HCT116 (cell line): ENCODE measurements at regions not wholly inside any gene's neighbourhood (a gene's known extent, or its start where the extent isn't known, plus 50 kb on each side); places are given as distances from the start of the nearest gene placed in this dataset.
A peak's percentile ranks its signal among the peaks of the same experiment; 100 is the strongest.

Experiments
- ATAC-seq: fragments of 200-7000 bp; cut with Tn5 transposase; 2 replicates; pipeline ENCODE4 v1.9.1; 2020; ENCODE audit warnings: mild to moderate bottlenecking, moderate library complexity
- BruUV-seq: library from RNA; stranded (reverse); fragments of 400-500 nt; replicated peaks from 2 replicates; lab custom pipeline; 2021; lab: Mats Ljungman, UMichigan
- CTCF ChIA-PET: fragments of 300-600 bp; sonication (Branson Sonifier 250); formaldehyde crosslinking; loops from one replicate; lab custom pipeline; 2021; ENCODE audit warnings: antibody characterized with exemption; lab: Charles Lee
- POLR2A ChIA-PET: fragments of 300-600, 350-600 bp; sonication (Branson Sonifier 250); formaldehyde crosslinking; loops from one replicate; lab custom pipeline; 2021; ENCODE audit warnings: antibody characterized with exemption; lab: Charles Lee
- RAD21 ChIA-PET, 2 experiments: fragments of 300-600 bp; sonication (Branson Sonifier 250); formaldehyde crosslinking; loops; one replicate each; lab custom pipeline; 2023; ENCODE audit warnings: low total read pairs in 2 of 2; ENCODE audit not compliant: uncharacterized antibody in 2 of 2, unreplicated experiment in 2 of 2, low non-redundant PET in 1 of 2; lab: Charles Lee
- DNase-seq: peaks from one replicate; pipeline ENCODE4 v3.0.0-alpha.2; 2010; ENCODE audit warnings: low read depth, low spot score
- H2AFZ ChIP-seq: fragments of 200-600 bp; shearing (Covaris generic), sonication (generic); 2 replicates; pipeline ENCODE4 v1.6.1; 2017; ENCODE audit warnings: low read depth, mixed run types, mixed read lengths, antibody characterized with exemption, low read length; ENCODE audit not compliant: poor library complexity, severe bottlenecking
- H3K27ac ChIP-seq: 2 replicates; pipeline ENCODE4 v1.5.1; 2012; ENCODE audit warnings: low read depth, low read length
- H3K27me3 ChIP-seq: fragments of 200-600 bp; sonication (generic); 2 replicates; pipeline ENCODE4 v1.6.1; 2016; ENCODE audit warnings: mixed run types, low read length, mixed read lengths; ENCODE audit not compliant: insufficient read depth
- H3K36me3 ChIP-seq, 2 experiments: fragments of 200-500 bp in 1 of 2; fragments of 200-600 bp in 1 of 2; sonication (Bioruptor generic) in 1 of 2; sonication (generic) in 1 of 2; 2 replicates each; pipeline versions ENCODE4 v1.5.1 to v1.6.1; 2014 to 2016; ENCODE audit warnings: low read length in 2 of 2, inconsistent platforms in 1 of 2, mixed read lengths in 1 of 2, mixed run types in 1 of 2; ENCODE audit not compliant: insufficient read depth in 2 of 2, control insufficient read depth in 1 of 2
- H3K4me1 ChIP-seq, 2 experiments: fragments of 200-600 bp in 1 of 2; sonication (generic) in 1 of 2; 2 replicates each; pipeline versions ENCODE4 v1.5.1 to v1.6.1; 2012 to 2017; ENCODE audit warnings: low read length in 2 of 2, inconsistent platforms in 1 of 2, mild to moderate bottlenecking in 1 of 2, mixed read lengths in 1 of 2, mixed run types in 1 of 2, moderate library complexity in 1 of 2; ENCODE audit not compliant: insufficient read depth in 2 of 2, control insufficient read depth in 1 of 2
- H3K4me2 ChIP-seq: fragments of 200-600 bp; sonication (generic); 2 replicates; pipeline ENCODE4 v1.6.1; 2017; ENCODE audit warnings: mixed run types, low read length, mixed read lengths
- H3K4me3 ChIP-seq, 2 experiments: fragments of 200-600 bp in 1 of 2; sonication (generic) in 1 of 2; replicated peaks in 1 of 2; 2 replicates each; pipeline ENCODE4 v1.5.1; 2011 to 2016; ENCODE audit warnings: low read length in 2 of 2, control low read depth in 1 of 2, low read depth in 1 of 2, mild to moderate bottlenecking in 1 of 2, mixed read lengths in 1 of 2, mixed run types in 1 of 2
- H3K79me2 ChIP-seq: fragments of 200-600 bp; sonication (generic); 2 replicates; pipeline ENCODE4 v1.6.1; 2017; ENCODE audit warnings: mild to moderate bottlenecking, mixed run types, low read length, moderate library complexity, mixed read lengths; ENCODE audit not compliant: insufficient read depth
- H3K9ac ChIP-seq: fragments of 200-600 bp; sonication (generic); 2 replicates; pipeline ENCODE4 v1.6.1; 2016; ENCODE audit warnings: low read length, mixed read lengths
- H3K9me2 ChIP-seq: fragments of 200-600 bp; sonication (generic), shearing (Covaris generic); 2 replicates; pipeline ENCODE4 v1.6.1; 2017; ENCODE audit warnings: mixed run types, mild to moderate bottlenecking, moderate library complexity; ENCODE audit not compliant: insufficient read depth
- H3K9me3 ChIP-seq, 2 experiments: fragments of 200-500 bp in 1 of 2; fragments of 200-600 bp in 1 of 2; sonication (Bioruptor generic) in 1 of 2; sonication (generic) in 1 of 2; 2 replicates each; pipeline ENCODE4 v1.6.1; 2014 to 2017; ENCODE audit warnings: low read length in 2 of 2, mixed read lengths in 2 of 2, inconsistent platforms in 1 of 2, low read depth in 1 of 2, mild to moderate bottlenecking in 1 of 2, mixed run types in 1 of 2, moderate library complexity in 1 of 2; ENCODE audit not compliant: control insufficient read depth in 1 of 2, insufficient read depth in 1 of 2
- H4K20me1 ChIP-seq: fragments of 200-600 bp; sonication (generic), shearing (Covaris generic); 2 replicates; pipeline ENCODE4 v1.6.1; 2017; ENCODE audit warnings: mixed run types, mild to moderate bottlenecking, moderate library complexity; ENCODE audit not compliant: insufficient read depth
- ATF3 ChIP-seq: IDR thresholded peaks from 2 replicates; pipeline ENCODE4 v1.6.1; 2012
- CBX3 ChIP-seq: IDR thresholded peaks from 2 replicates; pipeline ENCODE4 v1.6.1; 2012; ENCODE audit warnings: low read depth
- CEBPB ChIP-seq: IDR thresholded peaks from 2 replicates; pipeline ENCODE4 v1.6.1; 2012; ENCODE audit warnings: low read depth
- CTCF ChIP-seq, 3 experiments: fragments of 200-600 bp in 1 of 3; sonication (generic) in 1 of 3; IDR thresholded peaks in 2 of 3; conservative IDR thresholded peaks in 1 of 3; 2 replicates each; pipeline ENCODE4 v1.5.1; 2012 to 2017; ENCODE audit warnings: low read depth in 2 of 3, low read length in 2 of 3, antibody characterized with exemption in 1 of 3, borderline replicate concordance in 1 of 3, control low read depth in 1 of 3, mild to moderate bottlenecking in 1 of 3, mixed read lengths in 1 of 3, mixed run types in 1 of 3, moderate library complexity in 1 of 3; ENCODE audit not compliant: insufficient read depth in 1 of 3
- EGR1 ChIP-seq: IDR thresholded peaks from 2 replicates; pipeline ENCODE4 v1.6.1; 2012; ENCODE audit warnings: low read depth
- EZH2 ChIP-seq: fragments of 200-600 bp; sonication (generic); IDR thresholded peaks from 2 replicates; pipeline ENCODE4 v1.6.1; 2017; ENCODE audit warnings: antibody characterized with exemption, mixed run types
- EZH2phosphoT487 ChIP-seq: fragments of 200-600 bp; IDR thresholded peaks from 2 replicates; pipeline ENCODE4 v1.6.1; 2018; ENCODE audit warnings: antibody characterized with exemption, borderline replicate concordance
- FOSL1 ChIP-seq: IDR thresholded peaks from 2 replicates; pipeline ENCODE4 v1.6.1; 2012; ENCODE audit warnings: low read depth
- MAX ChIP-seq: IDR thresholded peaks from 2 replicates; pipeline ENCODE4 v1.6.1; 2012
- RAD21 ChIP-seq: IDR thresholded peaks from 2 replicates; pipeline ENCODE4 v1.6.1; 2012; ENCODE audit warnings: low read depth, mild to moderate bottlenecking
- REST ChIP-seq: IDR thresholded peaks from 2 replicates; pipeline ENCODE4 v1.6.1; 2012; ENCODE audit warnings: low read depth
- SP1 ChIP-seq: IDR thresholded peaks from 2 replicates; pipeline ENCODE4 v1.6.1; 2012; ENCODE audit warnings: low read depth
- SRF ChIP-seq: IDR thresholded peaks from 2 replicates; pipeline ENCODE4 v1.6.1; 2012; ENCODE audit warnings: low read depth
- TCF7L2 ChIP-seq: IDR thresholded peaks from 2 replicates; pipeline ENCODE4 v1.7.0; 2011; ENCODE audit warnings: borderline replicate concordance, inconsistent platforms; ENCODE audit not compliant: insufficient read depth, insufficient read length; ENCODE audit errors: extremely low read depth
- YY1 ChIP-seq: IDR thresholded peaks from 2 replicates; pipeline ENCODE4 v1.6.1; 2011; ENCODE audit warnings: low read length, low read depth, moderate library complexity, mild to moderate bottlenecking; ENCODE audit not compliant: insufficient replicate concordance; ENCODE audit errors: extremely low read depth
- ZBTB33 ChIP-seq: IDR thresholded peaks from 2 replicates; pipeline ENCODE4 v1.6.1; 2011; ENCODE audit warnings: mild to moderate bottlenecking, low read length, moderate library complexity; ENCODE audit not compliant: insufficient replicate concordance; ENCODE audit errors: extremely low read depth
- ZNF274 ChIP-seq: fragments of 200-500 bp; sonication (Bioruptor generic); IDR thresholded peaks from 2 replicates; pipeline ENCODE4 v1.6.1; 2014; ENCODE audit warnings: mild to moderate bottlenecking, low read depth, low read length, inconsistent platforms
- intact Hi-C: fragments of 100-400 bp; cut with micrococcal nuclease; formaldehyde crosslinking; loops from 2 replicates; pipeline ENCODE4 v1.10.0; 2022

GRCh38 chr11:32312865-32313403, 122.4 kb downstream of the WT1 start (continued):
- TF ChIP-seq SRF (no peak), ZNF274 (no peak)

- Histone ChIP-seq H3K4me2 (peak overlapping the region; percentile 53), H3K4me1 (peaks cover 6 to 11% of the 10 kb centered on the region in 2 experiments; a peak in 2 of 4 replicates), H4K20me1 (no peaks in the 10 kb centered on the region), H3K27ac (no peak overlapping the region), H2AFZ (peak overlapping the region; percentile 95), H3K9me3 (no peaks in the 10 kb centered on the region), H3K36me3 (no peaks in the 10 kb centered on the region), H3K9me2 (no peaks in the 10 kb centered on the region), H3K4me3 (no peak overlapping the region), H3K79me2 (no peaks in the 10 kb centered on the region), H3K27me3 (no peaks in the 10 kb centered on the region), H3K9ac (no peak overlapping the region)
- DNase-seq (no peak), ATAC-seq (no peak)
- ChIA-PET RAD21 (no interaction called here), POLR2A (no interaction called here), CTCF (interaction anchor here (1.1 to 1.2 kb wide), 3 partner anchors 10 to 16 kb away, joined by 8 to 18 read pairs (median 12); no protein-coding TSS in a partner anchor)
- intact Hi-C loops, result loop anchor here (2.0 kb wide), 1 partner anchor 301 kb away; no protein-coding TSS in a partner anchor
- no peak for TF ChIP-seq MAX
- TF ChIP-seq SRF, result no peak
- no peak for TF ChIP-seq YY1
- no peak for TF ChIP-seq TCF7L2
- no peak for TF ChIP-seq EZH2phosphoT487
- TF ChIP-seq EGR1, result no peak
- TF ChIP-seq SP1, result no peak
- no peak for TF ChIP-seq EZH2
- TF ChIP-seq CEBPB, result no peak
- TF ChIP-seq ZBTB33, result no peak
- no peak for TF ChIP-seq CBX3
- no peak for TF ChIP-seq ATF3
- TF ChIP-seq FOSL1, result no peak
- no peak for TF ChIP-seq ZNF274
- no peak for TF ChIP-seq REST
- TF ChIP-seq RAD21, result no peak
- no peak for TF ChIP-seq CTCF (IDR thresholded peaks at IDR 0.05 in 2 of 3, conservative IDR thresholded peaks at IDR 0.05 in 1 of 3; ENCODE audit: borderline replicate concordance in 1 of 3, insufficient read depth in 1 of 3, low read depth in 2 of 3, low read length in 2 of 3)
- BruUV-seq, result no TSS peak
Measured at GRCh38 chr11:32313477-32313876, 121.9 kb downstream of the WT1 start.
